ENCODE measurements at regions not wholly inside any gene's neighbourhood (a gene's known extent, or its start where the extent isn't known, plus 50 kb on each side); places are given as distances from the start of the nearest gene placed in this dataset.

DNA sequence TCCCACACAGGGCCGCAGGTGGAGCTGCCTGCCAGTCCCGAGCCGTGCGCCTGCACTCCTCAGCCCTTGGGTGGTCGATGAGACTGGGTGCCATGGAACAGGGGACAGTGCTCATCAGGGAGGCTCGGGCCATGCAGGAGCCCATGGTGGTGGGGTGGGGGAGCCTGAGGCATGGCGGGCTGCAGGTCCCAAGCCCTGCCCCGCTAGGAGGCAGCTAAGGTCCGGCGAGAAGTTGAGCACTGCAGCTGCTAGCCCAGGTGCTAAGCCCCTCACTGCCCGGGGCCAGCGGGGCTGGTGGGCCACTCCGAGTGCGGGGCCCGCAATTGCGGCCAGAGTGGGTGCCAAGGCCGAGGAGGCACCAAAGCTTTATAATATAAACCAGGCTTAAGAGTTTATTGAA lies 479.7 kb downstream of the MMUT start:
- H3K36me3 Mint-ChIP-seq (ENCODE audit: low read depth), result no peaks in the 10 kb centered on the region
- no peaks in the 10 kb centered on the region for H3K27me3 Mint-ChIP-seq (ENCODE audit: low read depth)
- no peak overlapping the region for H3K4me3 Mint-ChIP-seq
- no peak overlapping the region for H3K27ac Mint-ChIP-seq
- no peaks in the 10 kb centered on the region for H3K4me1 Mint-ChIP-seq
- TF ChIP-seq, protein P1, sequence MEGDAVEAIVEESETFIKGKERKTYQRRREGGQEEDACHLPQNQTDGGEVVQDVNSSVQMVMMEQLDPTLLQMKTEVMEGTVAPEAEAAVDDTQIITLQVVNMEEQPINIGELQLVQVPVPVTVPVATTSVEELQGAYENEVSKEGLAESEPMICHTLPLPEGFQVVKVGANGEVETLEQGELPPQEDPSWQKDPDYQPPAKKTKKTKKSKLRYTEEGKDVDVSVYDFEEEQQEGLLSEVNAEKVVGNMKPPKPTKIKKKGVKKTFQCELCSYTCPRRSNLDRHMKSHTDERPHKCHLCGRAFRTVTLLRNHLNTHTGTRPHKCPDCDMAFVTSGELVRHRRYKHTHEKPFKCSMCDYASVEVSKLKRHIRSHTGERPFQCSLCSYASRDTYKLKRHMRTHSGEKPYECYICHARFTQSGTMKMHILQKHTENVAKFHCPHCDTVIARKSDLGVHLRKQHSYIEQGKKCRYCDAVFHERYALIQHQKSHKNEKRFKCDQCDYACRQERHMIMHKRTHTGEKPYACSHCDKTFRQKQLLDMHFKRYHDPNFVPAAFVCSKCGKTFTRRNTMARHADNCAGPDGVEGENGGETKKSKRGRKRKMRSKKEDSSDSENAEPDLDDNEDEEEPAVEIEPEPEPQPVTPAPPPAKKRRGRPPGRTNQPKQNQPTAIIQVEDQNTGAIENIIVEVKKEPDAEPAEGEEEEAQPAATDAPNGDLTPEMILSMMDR (IDR thresholded peaks at IDR 0.05; ENCODE audit: unreplicated experiment in 3 of 3), result no peak
- peaks cover 10% of the 10 kb centered on the region for H3K9me3 Mint-ChIP-seq

DNA sequence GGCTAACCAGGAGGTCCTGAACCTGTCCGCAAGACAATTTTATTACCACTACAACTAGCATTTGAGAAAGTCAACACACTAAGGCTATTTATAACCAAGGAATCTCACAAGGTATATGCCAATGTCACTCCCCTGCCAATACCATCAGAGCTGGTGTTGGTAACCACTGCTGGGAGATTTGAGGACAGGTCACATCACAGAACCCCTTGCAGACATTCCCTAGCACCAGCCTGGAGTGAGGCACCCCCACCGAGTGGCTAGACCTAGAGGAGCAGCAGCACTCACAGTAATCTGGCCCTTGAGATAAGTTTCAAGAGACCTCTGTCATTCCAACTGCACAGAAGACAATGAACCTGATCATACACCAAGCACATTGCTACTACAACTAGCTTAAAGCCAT lies 483.2 kb downstream of the MMUT start:
- Mint-ChIP-seq H3K4me1 (no peaks in the 10 kb centered on the region), H3K9me3 (no peaks in the 10 kb centered on the region), H3K27ac (no peak overlapping the region), H3K36me3 (ENCODE audit: low read depth) (no peaks in the 10 kb centered on the region), H3K4me3 (no peak overlapping the region), H3K27me3 (ENCODE audit: low read depth) (no peaks in the 10 kb centered on the region)
- TF ChIP-seq, protein P1 (IDR thresholded peaks at IDR 0.05; ENCODE audit: unreplicated experiment in 3 of 3), result no peak

DNA sequence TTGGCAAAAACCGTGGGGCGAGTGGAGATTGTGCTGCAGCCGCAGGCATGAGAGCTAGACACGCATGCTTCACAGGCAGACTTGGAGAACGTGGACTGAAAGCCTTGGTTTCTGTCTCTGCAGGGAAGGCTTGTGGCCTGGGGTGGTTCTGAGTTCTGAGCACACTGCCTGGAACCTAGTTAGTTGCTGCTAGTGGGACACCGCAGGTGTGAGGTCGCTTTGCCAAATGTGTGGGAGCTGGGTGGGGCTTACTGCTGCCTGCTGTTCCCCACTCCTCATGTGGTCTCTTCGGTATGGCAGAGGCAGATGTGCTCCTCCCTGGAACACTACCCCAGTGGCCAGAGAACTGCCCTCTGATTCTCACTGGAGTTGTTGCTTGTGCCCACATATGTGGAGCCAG lies 484.0 kb downstream of the MMUT start:
- H3K4me3 Mint-ChIP-seq, result no peak overlapping the region
- H3K9me3 Mint-ChIP-seq, result no peaks in the 10 kb centered on the region
- H3K27me3 Mint-ChIP-seq (ENCODE audit: low read depth), result no peaks in the 10 kb centered on the region
- H3K4me1 Mint-ChIP-seq, result no peaks in the 10 kb centered on the region
- no peaks in the 10 kb centered on the region for H3K36me3 Mint-ChIP-seq (ENCODE audit: low read depth)
- no peak overlapping the region for H3K27ac Mint-ChIP-seq
- TF ChIP-seq, protein P1 (IDR thresholded peaks at IDR 0.05; ENCODE audit: unreplicated experiment in 3 of 3), result no peak

DNA sequence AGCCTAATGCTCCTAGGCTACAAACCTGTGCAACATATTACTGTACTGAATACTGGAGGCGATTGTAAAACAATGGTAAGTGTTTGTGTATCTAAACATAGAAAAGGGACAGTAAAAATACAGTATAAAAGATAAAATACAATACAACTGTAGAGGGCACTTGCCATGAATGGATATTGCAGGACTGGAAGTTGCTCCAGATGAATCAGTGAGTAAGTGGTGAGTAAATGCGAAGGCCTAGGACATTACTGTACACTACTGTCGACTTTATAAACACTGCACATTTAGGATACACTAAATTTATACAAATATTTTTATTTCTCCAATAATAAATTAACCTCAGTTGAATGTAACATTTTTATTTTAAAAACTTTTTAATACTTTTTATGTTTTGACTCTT lies 485.0 kb downstream of the MMUT start:
- Mint-ChIP-seq H3K4me1 (no peaks in the 10 kb centered on the region), H3K4me3 (no peak overlapping the region), H3K27me3 (ENCODE audit: low read depth) (no peaks in the 10 kb centered on the region), H3K27ac (no peak overlapping the region), H3K36me3 (ENCODE audit: low read depth) (no peaks in the 10 kb centered on the region), H3K9me3 (no peaks in the 10 kb centered on the region)
- TF ChIP-seq, protein P1 (IDR thresholded peaks at IDR 0.05; ENCODE audit: unreplicated experiment in 3 of 3), result no peak

DNA sequence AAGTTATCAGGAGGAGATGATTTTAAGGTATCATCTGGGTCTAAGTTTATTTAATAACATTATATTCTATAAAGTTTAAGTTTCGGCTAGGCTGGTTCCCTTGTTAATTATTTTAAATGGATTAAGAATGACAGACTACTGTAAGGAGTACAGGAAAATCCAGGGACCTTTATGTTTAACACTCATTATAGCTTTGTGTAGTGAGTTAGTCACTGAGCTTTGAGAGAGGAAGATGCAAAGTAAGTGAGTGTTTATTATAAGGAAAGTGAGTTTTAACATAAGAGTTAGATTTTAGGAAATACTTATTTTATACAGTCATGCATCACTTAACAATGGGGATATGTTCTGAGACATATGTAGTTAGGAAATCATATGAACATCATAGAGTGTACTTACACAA lies 485.5 kb downstream of the MMUT start:
- Mint-ChIP-seq H3K4me1 (no peaks in the 10 kb centered on the region), H3K4me3 (no peak overlapping the region), H3K27me3 (ENCODE audit: low read depth) (no peaks in the 10 kb centered on the region), H3K9me3 (no peaks in the 10 kb centered on the region), H3K27ac (no peak overlapping the region), H3K36me3 (ENCODE audit: low read depth) (no peaks in the 10 kb centered on the region)
- TF ChIP-seq, protein P1 (IDR thresholded peaks at IDR 0.05; ENCODE audit: unreplicated experiment in 3 of 3), result no peak

DNA sequence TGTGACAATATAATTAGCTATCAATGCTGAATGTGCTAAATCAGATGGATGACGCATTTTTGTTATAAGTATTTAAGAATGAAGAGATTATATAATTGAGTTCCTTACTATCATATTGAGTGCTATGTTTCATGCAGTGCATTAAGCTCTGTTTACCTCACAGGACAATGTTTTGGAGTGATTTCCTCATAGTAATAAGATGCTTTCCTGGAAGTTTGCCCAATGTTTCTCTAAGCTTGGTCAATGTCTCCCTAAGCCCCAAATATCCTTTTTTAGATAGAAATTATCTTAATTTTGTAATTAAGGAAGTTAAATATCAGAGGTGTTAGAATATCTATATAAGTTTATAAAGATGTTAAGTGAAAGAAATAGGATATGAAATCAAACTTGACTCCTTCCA lies 489.6 kb downstream of the MMUT start:
- TF ChIP-seq, protein P1 (IDR thresholded peaks at IDR 0.05; ENCODE audit: unreplicated experiment in 3 of 3), result no peak
- Mint-ChIP-seq H3K36me3 (ENCODE audit: low read depth) (no peaks in the 10 kb centered on the region), H3K27me3 (ENCODE audit: low read depth) (no peaks in the 10 kb centered on the region), H3K27ac (no peak overlapping the region), H3K9me3 (no peaks in the 10 kb centered on the region), H3K4me3 (no peak overlapping the region), H3K4me1 (no peaks in the 10 kb centered on the region)

Measured in nephron (organoid).